HG03457 (cell line): ENCODE measurements at regions not wholly inside any gene's neighbourhood (a gene's known extent, or its start where the extent isn't known, plus 50 kb on each side); places are given as distances from the start of the nearest gene placed in this dataset.
"Not testable (repeated sequence)": the region's sequence is repeated elsewhere in the genome, so short reads cannot be mapped to it uniquely, and the experiment has no call there.

Experiments used
- ATAC-seq: cut with Tn5 transposase; IDR thresholded peaks from one replicate; pipeline ENCODE4 v1.9.1; 2021; ENCODE audit warnings: moderate number of reproducible peaks; ENCODE audit not compliant: unreplicated experiment

GRCh38 chr10:28387140-28387539, 84.3 kb upstream of the MPP7 start:
- no peak for ATAC-seq

GRCh38 chr10:28391283-28391682, 88.4 kb upstream of the MPP7 start:
- no peak for ATAC-seq

GRCh38 chr10:28393956-28394568, 91.2 kb upstream of the MPP7 start:
- ATAC-seq: no peak

- no peak for ATAC-seq
Observed at GRCh38 chr10:28396331-28396730, 93.5 kb upstream of the MPP7 start.

GRCh38 chr10:28397229-28397628, 94.4 kb upstream of the MPP7 start:
- ATAC-seq: no peak

- ATAC-seq: no peak
Observed at GRCh38 chr10:28400176-28400575, 97.3 kb upstream of the MPP7 start.

- no peak for ATAC-seq
Observed at GRCh38 chr10:28400681-28401080, 97.8 kb upstream of the MPP7 start.

GRCh38 chr10:28402611-28403073, 99.8 kb upstream of the MPP7 start:
- not testable (repeated sequence) for ATAC-seq

GRCh38 chr10:28403090-28403489, 100.2 kb upstream of the MPP7 start:
- ATAC-seq: no peak

- no peak for ATAC-seq
Observed at GRCh38 chr10:28408237-28408777, 105.4 kb upstream of the MPP7 start.

- ATAC-seq: no peak
Observed at GRCh38 chr10:28410420-28411135, 107.7 kb upstream of the MPP7 start.

- ATAC-seq: no peak
Observed at GRCh38 chr10:28411136-28411460, 108.2 kb upstream of the MPP7 start.

- ATAC-seq: no peak
Observed at GRCh38 chr10:28411648-28412047, 108.8 kb upstream of the MPP7 start.

- no peak for ATAC-seq
Observed at GRCh38 chr10:28418069-28418468, 114.8 kb upstream of the WAC start.

- ATAC-seq: no peak
Observed at GRCh38 chr10:28425422-28425821, 107.5 kb upstream of the WAC start.

- no peak for ATAC-seq
Observed at GRCh38 chr10:28426392-28427159, 106.3 kb upstream of the WAC start.

- ATAC-seq: no peak
Observed at GRCh38 chr10:28427376-28427775, 105.5 kb upstream of the WAC start.

- ATAC-seq: no peak
Observed at GRCh38 chr10:28429045-28429444, 103.9 kb upstream of the WAC start.

- no peak for ATAC-seq
Observed at GRCh38 chr10:28429573-28430216, 103.2 kb upstream of the WAC start.

- no peak for ATAC-seq
Observed at GRCh38 chr10:28431139-28431538, 101.8 kb upstream of the WAC start.

- peak; percentile 61 for ATAC-seq
Observed at GRCh38 chr10:28432210-28432676, 100.7 kb upstream of the WAC start.
